HG03342 (cell line): ENCODE measurements at regions not wholly inside any gene's neighbourhood (a gene's known extent, or its start where the extent isn't known, plus 50 kb on each side); places are given as distances from the start of the nearest gene placed in this dataset.

Experiments
- ATAC-seq: cut with Tn5 transposase; IDR thresholded peaks from one replicate; pipeline ENCODE4 v1.9.1; 2021; ENCODE audit warnings: mild to moderate bottlenecking, moderate library complexity; ENCODE audit not compliant: unreplicated experiment

DNA sequence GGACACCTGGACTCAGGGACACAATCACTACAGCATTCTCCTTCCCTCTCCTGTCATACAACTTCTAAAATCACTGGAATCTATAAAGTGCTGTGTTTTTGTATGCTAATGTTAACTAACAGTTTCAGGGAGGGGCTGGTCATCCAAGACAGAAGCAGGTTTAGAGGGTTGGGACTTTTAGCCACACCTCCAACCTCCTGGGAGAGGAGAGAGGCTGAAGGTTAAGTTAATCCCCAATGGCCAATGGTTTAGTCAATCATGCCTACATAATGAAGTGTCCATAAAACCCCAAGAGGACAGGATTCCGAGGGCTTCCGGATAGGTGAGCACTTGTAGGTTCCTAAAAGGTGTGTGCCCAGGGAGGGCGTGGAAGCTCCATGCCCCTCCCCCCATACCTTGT, 219.3 kb upstream of the CTNNB1 start:
- no peak for ATAC-seq

GRCh38 chr3:40980467-40980866, 218.8 kb upstream of the CTNNB1 start:
- ATAC-seq: no peak

DNA sequence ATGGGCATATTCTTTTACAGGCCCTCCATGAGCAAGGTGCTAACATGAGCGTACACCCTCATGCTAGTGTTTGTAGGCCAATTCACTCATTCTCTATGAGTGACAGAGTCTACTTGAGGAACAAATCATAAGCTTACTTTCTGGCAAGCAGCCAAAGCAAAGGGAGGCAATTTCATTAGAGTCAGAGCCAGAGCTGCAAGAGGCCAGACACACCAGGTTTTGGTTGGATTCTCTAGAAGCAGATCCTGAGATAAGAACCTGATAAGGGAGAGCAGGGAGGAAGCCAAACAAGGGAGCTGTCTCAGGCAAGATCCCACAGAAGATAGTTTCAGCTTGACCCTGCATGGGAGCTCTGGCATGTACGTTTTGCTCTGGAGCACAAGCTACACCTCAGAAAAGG, 214.1 kb upstream of the CTNNB1 start:
- ATAC-seq: no peak

DNA sequence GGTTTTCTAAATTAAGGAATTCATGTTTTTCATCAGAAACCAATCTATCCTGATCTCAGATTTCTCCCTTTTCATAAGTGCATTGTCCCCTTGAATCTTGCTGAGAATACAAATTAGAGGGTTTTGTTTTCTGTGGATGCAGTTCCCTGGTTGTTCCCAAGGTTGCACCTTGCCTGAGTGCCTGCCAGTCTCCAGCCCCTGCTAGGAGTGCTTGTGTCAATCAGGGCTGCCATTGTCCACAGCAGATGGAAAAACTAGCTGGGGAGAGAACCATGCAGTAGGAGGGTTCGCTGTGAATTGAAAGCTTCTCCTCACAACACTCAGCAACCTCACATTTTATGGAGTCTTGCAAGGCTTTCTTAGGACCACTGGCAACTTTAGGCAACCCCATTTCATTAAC, 210.8 kb upstream of the CTNNB1 start:
- no peak for ATAC-seq

DNA sequence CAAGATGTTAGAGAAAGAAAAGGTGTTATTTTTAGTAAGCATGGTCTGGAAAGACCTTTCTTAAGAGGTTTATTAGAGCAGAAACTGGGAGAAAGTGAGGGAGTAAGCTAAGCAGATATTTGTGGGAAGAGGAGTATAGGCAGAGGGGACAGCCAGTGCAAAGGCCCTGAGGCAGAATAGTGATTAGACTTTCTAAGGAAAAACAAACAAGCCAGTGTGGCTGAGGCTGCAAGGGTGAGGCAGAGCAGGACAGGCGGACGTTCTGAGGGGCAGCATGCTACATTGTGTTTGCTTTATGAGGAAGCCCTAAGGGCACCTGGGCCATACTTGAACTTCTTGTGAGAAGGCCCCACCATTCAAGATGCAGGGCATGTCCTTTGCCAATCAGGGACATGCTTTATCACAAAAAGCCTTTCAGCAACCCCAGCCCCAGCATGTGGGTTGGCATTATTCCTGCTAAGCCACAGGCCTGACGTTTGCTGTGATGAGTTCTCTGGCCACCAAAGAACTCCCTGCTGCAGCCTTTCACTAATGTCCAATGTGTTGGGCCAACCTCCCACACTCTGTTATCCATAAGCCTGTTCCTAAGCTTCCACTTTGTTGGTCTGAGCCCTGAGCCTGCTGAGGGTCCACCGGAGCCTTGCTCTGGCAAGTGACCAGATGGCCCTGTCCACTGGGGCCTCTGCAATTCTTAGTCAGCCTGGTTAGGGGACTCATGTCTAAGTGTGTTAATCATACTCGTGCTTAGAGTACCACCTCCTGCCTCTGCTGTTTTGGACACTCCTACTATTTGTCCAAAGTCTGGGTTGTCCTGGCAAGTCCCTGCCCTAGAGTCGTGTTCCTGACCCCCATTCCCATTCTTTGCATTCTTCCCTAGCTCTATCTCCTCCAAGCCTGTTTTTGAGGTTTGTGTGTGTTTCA, 209.9 kb upstream of the CTNNB1 start:
- ATAC-seq: no peak

GRCh38 chr3:40990062-40990456, 209.2 kb upstream of the CTNNB1 start:
- no peak for ATAC-seq

- ATAC-seq: no peak
These were observed 207.3 kb upstream of the CTNNB1 start for GRCh38 chr3:40992023-40992422.

GRCh38 chr3:40994611-40995010, 204.7 kb upstream of the CTNNB1 start:
- ATAC-seq: no peak

DNA sequence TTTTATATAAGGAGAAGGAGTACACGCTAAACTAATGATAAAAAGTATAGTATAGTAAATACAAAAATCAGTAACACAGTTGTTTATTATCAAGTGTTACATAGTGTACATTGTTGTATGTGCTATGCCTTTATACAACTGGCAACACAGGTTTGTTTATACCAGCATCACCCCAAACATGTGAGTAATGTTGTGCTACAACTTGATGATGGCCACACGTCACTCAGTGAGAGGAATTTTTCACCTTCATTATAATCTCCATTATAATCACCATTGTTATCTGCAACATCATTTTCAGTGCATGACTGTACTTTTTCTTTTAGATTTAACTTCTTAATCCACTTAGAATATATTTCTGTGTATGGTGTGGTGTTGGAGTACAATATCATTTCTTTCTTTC, 204.0 kb upstream of the CTNNB1 start:
- no peak for ATAC-seq

DNA sequence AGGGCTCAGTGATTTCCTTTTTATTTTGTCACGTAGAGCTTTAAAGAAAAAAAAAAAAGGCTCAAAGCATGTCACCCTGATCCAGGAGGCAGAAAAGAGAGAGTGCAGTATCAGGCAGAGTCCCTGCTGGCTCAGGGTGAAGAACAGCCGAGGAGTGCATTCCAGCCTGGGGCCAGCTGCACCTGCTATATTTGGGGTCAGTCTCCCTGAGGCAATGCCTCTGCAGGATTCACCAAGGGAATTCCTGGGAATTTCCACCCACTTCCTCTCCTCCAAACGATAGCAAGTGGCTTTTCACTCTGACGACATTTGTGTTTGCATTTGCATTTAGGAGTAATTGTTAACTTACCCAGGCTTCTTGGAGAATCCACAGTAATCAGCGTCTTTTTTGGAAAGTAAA, 202.9 kb upstream of the CTNNB1 start:
- ATAC-seq: no peak

GRCh38 chr3:40996827-40997710, 202.2 kb upstream of the CTNNB1 start:
- ATAC-seq: no peak

GRCh38 chr3:40997711-40998519, 201.4 kb upstream of the CTNNB1 start:
- no peak for ATAC-seq

- ATAC-seq: no peak
These were observed 199.6 kb upstream of the CTNNB1 start for GRCh38 chr3:40999682-41000081.

DNA sequence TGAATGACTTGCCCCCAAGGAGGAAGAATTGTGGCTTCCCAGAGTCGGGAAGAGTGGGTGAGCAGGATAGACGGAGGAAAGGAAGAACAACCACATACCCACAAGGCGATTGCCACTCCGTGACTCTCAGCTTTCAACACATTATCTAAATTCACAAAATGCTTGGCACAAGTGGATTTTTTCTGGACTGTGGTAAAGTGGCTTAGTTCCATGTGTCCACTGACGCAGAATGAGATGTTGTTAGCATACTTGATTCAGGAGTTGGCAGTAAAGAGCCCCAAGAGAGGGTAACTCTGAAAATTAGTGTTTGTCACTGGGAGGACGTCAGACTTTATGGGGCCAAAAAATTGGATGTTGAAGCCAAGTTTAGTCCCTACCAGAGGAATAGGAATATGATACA, 198.8 kb upstream of the CTNNB1 start:
- no peak for ATAC-seq

DNA sequence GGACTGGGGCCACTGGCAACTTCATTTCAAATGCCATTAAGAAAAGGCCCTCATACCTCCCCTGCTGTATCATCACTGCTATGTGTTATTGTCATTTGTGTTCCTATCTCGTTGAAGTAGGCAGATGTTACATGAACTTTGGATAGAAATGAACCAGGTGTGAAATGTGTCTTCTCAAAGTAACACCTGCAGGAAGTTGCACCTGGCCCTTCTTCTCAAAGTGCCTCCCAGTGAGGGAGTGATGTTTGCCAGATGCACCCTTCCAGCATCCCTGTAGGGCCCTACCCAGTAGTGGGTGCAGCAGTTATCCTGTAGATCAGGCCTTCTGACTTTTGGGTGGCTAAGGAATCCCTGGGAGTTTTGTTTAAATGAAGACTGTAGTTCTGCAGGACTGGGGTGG, 197.7 kb upstream of the CTNNB1 start:
- ATAC-seq: no peak

GRCh38 chr3:41002104-41002503, 197.2 kb upstream of the CTNNB1 start:
- ATAC-seq: no peak

- no peak for ATAC-seq
These were observed 191.9 kb upstream of the CTNNB1 start for GRCh38 chr3:41007399-41007798.

DNA sequence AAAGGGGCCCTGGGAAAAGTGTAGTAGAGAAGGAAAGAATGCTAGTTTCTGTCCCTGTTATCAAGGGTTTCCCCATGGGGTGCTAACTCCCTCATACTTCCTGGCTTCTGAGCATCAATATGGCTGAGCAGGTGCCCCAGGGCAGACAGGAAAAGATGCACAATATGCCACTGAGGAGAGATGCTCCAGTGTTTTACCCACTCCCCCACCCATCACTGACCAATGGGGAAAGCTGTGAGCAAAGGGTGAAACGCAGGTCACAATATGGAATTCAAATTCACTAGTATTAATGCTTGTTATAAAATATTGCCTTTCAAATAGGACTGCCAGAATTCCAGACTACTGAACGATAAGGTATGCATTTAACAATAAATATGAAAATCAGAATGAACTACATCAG, 187.5 kb upstream of the CTNNB1 start:
- no peak for ATAC-seq

DNA sequence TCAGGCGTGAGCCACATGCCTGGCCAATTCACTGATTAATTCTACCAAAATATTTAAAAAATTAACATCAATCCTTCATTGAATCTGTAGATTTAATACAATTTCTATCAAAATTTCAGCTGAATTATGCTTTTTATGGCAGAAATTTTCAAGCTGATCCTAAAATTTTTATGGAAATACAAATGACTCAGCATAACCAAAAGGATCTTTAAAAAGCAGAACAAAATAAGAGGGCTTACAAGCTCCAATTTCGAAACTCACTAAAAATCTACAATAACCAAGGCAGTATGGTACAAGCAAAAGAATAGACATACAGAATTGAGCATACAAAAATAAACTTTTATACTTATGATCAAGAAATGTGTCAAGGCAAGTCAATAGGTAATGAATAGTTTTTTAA, 180.4 kb upstream of the CTNNB1 start:
- no peak for ATAC-seq

- no peak for ATAC-seq
These were observed 175.1 kb upstream of the CTNNB1 start for GRCh38 chr3:41024031-41024836.
